Choroid plexus epithelial cell (primary cell): ENCODE measurements at regions not wholly inside any gene's neighbourhood (a gene's known extent, or its start where the extent isn't known, plus 50 kb on each side); places are given as distances from the start of the nearest gene placed in this dataset.

ENCODE experiments used
- DNase-seq: peaks from one replicate; pipeline ENCODE4 v3.0.0-alpha.2; 2010; ENCODE audit warnings: low read depth
- H3K4me3 ChIP-seq: 2 replicates; pipeline ENCODE4 v1.5.1; 2011; ENCODE audit warnings: low read depth, mild to moderate bottlenecking, control low read depth, low read length, moderate library complexity
- TF ChIP-seq, protein P1 (sequence below): conservative IDR thresholded peaks from 2 replicates; pipeline ENCODE4 v1.5.1; 2011; ENCODE audit warnings: low read depth, mild to moderate bottlenecking, control low read depth, inconsistent platforms, low read length, moderate library complexity

GRCh38 chr3:25023876-25024275 lies 404.2 kb upstream of the RARB start:
- H3K4me3 ChIP-seq, result no peak overlapping the region
- no peak for DNase-seq
- TF ChIP-seq, protein P1, sequence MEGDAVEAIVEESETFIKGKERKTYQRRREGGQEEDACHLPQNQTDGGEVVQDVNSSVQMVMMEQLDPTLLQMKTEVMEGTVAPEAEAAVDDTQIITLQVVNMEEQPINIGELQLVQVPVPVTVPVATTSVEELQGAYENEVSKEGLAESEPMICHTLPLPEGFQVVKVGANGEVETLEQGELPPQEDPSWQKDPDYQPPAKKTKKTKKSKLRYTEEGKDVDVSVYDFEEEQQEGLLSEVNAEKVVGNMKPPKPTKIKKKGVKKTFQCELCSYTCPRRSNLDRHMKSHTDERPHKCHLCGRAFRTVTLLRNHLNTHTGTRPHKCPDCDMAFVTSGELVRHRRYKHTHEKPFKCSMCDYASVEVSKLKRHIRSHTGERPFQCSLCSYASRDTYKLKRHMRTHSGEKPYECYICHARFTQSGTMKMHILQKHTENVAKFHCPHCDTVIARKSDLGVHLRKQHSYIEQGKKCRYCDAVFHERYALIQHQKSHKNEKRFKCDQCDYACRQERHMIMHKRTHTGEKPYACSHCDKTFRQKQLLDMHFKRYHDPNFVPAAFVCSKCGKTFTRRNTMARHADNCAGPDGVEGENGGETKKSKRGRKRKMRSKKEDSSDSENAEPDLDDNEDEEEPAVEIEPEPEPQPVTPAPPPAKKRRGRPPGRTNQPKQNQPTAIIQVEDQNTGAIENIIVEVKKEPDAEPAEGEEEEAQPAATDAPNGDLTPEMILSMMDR, result no peak

GRCh38 chr3:25025236-25025635 lies 402.8 kb upstream of the RARB start:
- no peak overlapping the region for H3K4me3 ChIP-seq
- DNase-seq, result peak; percentile 34
- TF ChIP-seq, protein P1, result no peak

GRCh38 chr3:25027650-25028049 lies 400.4 kb upstream of the RARB start:
- H3K4me3 ChIP-seq, result no peak overlapping the region
- no peak for DNase-seq
- TF ChIP-seq, protein P1, result no peak

DNA sequence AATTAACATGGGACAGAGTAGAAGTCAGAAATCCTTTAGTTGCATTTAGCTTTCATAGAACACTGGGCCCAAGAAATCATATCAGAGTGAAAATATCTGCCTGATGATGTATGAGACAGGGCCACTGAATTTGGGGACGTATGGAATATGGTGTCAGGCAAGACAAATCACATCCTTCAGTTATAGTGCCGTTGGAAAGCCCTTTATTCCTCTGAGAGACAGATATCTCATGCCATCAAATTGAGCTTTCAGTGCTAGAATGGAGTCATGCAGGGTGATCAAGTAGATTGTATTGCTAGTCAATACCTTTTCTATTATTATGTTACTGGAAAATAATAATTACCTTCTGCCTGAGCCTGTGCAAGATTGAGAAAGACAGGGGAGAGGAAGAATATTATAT lies 398.2 kb upstream of the RARB start:
- DNase-seq, result no peak
- TF ChIP-seq, protein P1, result no peak

GRCh38 chr3:25032344-25032743 lies 395.7 kb upstream of the RARB start:
- no peak overlapping the region for H3K4me3 ChIP-seq
- DNase-seq, result no peak
- TF ChIP-seq, protein P1, result no peak

More for the DNA sequence above, 398.2 kb upstream of the RARB start:
- H3K4me3 ChIP-seq, result no peak overlapping the region

- H3K4me3 ChIP-seq, result no peak overlapping the region
- DNase-seq, result peak; percentile 59
- TF ChIP-seq, protein P1, result peak; percentile 70
Measured at GRCh38 chr3:25033407-25034029, 394.5 kb upstream of the RARB start.

GRCh38 chr3:25035526-25035925 lies 392.5 kb upstream of the RARB start:
- peak; percentile 66 for DNase-seq
- TF ChIP-seq, protein P1, result no peak

More at GRCh38 chr3:25035526-25035925, 392.5 kb upstream of the RARB start:
- H3K4me3 ChIP-seq, result no peak overlapping the region
